ENCODE measurements at regions not wholly inside any gene's neighbourhood (a gene's known extent, or its start where the extent isn't known, plus 50 kb on each side); places are given as distances from the start of the nearest gene placed in this dataset.

- intact Hi-C loops (cut with DNase I): no loop called here
- 34% methylated on average over 1 of the region's 1 CpG for WGBS
- Histone ChIP-seq H3K27me3 (no peaks in the 10 kb centered on the region), H3K9me3 (no peaks in the 10 kb centered on the region), H3K27ac (replicated peaks in 1 of 4) (no peak overlapping the region), H3K4me1 (peaks cover 0 to 5% (median 0%) of the 10 kb centered on the region in 4 donors), H3K4me3 (no peak overlapping the region), H3K36me3 (no peaks in the 10 kb centered on the region)
- no peak for DNase-seq (ENCODE audit: extremely low spot score)
- TF ChIP-seq POLR2AphosphoS5 (IDR thresholded peaks at IDR 0.05) (no peak), CTCF (IDR thresholded peaks at IDR 0.05) (no peak), POLR2A (IDR thresholded peaks at IDR 0.05; ENCODE audit: low read depth) (no peak), EP300 (IDR thresholded peaks at IDR 0.05) (no peak)
Observed at GRCh38 chr14:43411841-43412240, 1095.2 kb downstream of the FSCB start.

GRCh38 chr14:43410631-43411030 lies 1096.5 kb downstream of the FSCB start:
- no peak overlapping the region for H3K4me3 ChIP-seq
- H3K27me3 ChIP-seq: no peaks in the 10 kb centered on the region
- intact Hi-C loops (cut with DNase I): no loop called here
- H3K9me3 ChIP-seq: no peaks in the 10 kb centered on the region
- WGBS: 100% methylated on average over 3 of the region's 3 CpGs
- TF ChIP-seq CTCF (IDR thresholded peaks at IDR 0.05): no peak
- TF ChIP-seq POLR2A (IDR thresholded peaks at IDR 0.05; ENCODE audit: low read depth): no peak
- TF ChIP-seq EP300 (IDR thresholded peaks at IDR 0.05): no peak
- TF ChIP-seq POLR2AphosphoS5 (IDR thresholded peaks at IDR 0.05): no peak
- H3K27ac ChIP-seq (replicated peaks in 1 of 4): no peak overlapping the region
- no peaks in the 10 kb centered on the region for H3K36me3 ChIP-seq
- peaks cover 0 to 5% (median 0%) of the 10 kb centered on the region in 4 donors for H3K4me1 ChIP-seq
- no peak for DNase-seq (ENCODE audit: extremely low spot score)

- intact Hi-C loops (cut with DNase I): no loop called here
- Histone ChIP-seq H3K9me3 (no peaks in the 10 kb centered on the region), H3K4me3 (no peak overlapping the region), H3K4me1 (peaks cover 0 to 5% (median 0%) of the 10 kb centered on the region in 4 donors), H3K36me3 (no peaks in the 10 kb centered on the region), H3K27ac (replicated peaks in 1 of 4) (no peak overlapping the region), H3K27me3 (no peaks in the 10 kb centered on the region)
- no peak for DNase-seq (ENCODE audit: extremely low spot score)
- TF ChIP-seq POLR2AphosphoS5 (IDR thresholded peaks at IDR 0.05) (no peak), POLR2A (IDR thresholded peaks at IDR 0.05; ENCODE audit: low read depth) (no peak), CTCF (IDR thresholded peaks at IDR 0.05) (no peak), EP300 (IDR thresholded peaks at IDR 0.05) (no peak)
Observed at GRCh38 chr14:43408472-43408871, 1098.6 kb downstream of the FSCB start.

- TF ChIP-seq EP300 (IDR thresholded peaks at IDR 0.05) (no peak), CTCF (IDR thresholded peaks at IDR 0.05) (no peak), POLR2AphosphoS5 (IDR thresholded peaks at IDR 0.05) (no peak), POLR2A (IDR thresholded peaks at IDR 0.05; ENCODE audit: low read depth) (no peak)
- Histone ChIP-seq H3K4me3 (no peak overlapping the region), H3K27ac (replicated peaks in 1 of 4) (no peak overlapping the region), H3K4me1 (peaks cover 0 to 5% (median 0%) of the 10 kb centered on the region in 4 donors), H3K9me3 (no peaks in the 10 kb centered on the region), H3K36me3 (no peaks in the 10 kb centered on the region), H3K27me3 (no peaks in the 10 kb centered on the region)
- no peak for DNase-seq (ENCODE audit: extremely low spot score)
- 84% methylated on average over 1 of the region's 1 CpG for WGBS
- intact Hi-C loops (cut with DNase I): no loop called here
Observed at GRCh38 chr14:43407706-43408105, 1099.4 kb downstream of the FSCB start.

DNA sequence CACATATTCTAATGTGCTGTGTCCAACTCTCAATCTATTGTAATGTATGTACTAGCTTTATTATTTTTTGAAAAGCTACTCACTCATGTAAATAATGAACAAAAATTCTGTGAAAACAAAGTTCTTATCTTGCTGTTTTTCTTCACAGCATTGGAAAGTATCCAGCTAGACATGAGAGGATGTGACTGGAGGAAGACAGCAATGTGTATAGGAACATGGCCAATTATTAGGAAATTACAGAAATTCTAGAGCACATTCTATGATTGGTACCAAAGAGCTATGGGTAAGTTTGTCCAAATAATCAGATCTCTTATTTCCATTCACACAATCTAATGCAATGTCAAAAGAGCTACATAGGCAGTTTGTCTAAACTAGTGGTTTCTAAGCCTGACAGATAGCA lies 1100.2 kb downstream of the FSCB start:
- H3K36me3 ChIP-seq: no peaks in the 10 kb centered on the region
- no peak for DNase-seq (ENCODE audit: extremely low spot score)
- intact Hi-C loops (cut with DNase I): no loop called here
- H3K9me3 ChIP-seq: no peaks in the 10 kb centered on the region
- H3K4me3 ChIP-seq: no peak overlapping the region
- H3K27me3 ChIP-seq: no peaks in the 10 kb centered on the region
- peaks cover 0 to 2% (median 0%) of the 10 kb centered on the region in 4 donors for H3K4me1 ChIP-seq
- H3K27ac ChIP-seq (replicated peaks in 1 of 4): no peak overlapping the region
- TF ChIP-seq POLR2AphosphoS5 (IDR thresholded peaks at IDR 0.05): no peak
- no peak for TF ChIP-seq POLR2A (IDR thresholded peaks at IDR 0.05; ENCODE audit: low read depth)
- TF ChIP-seq CTCF (IDR thresholded peaks at IDR 0.05): no peak
- no peak for TF ChIP-seq EP300 (IDR thresholded peaks at IDR 0.05)
